Jurkat, Clone E6-1 (cell line): ENCODE measurements at regions not wholly inside any gene's neighbourhood (a gene's known extent, or its start where the extent isn't known, plus 50 kb on each side); places are given as distances from the start of the nearest gene placed in this dataset.
"Not testable (repeated sequence)": the region's sequence is repeated elsewhere in the genome, so short reads cannot be mapped to it uniquely, and the experiment has no call there.

ENCODE experiments used
- DNase-seq: peaks from one replicate; pipeline ENCODE4 v3.0.0-alpha.2; 2011; ENCODE audit warnings: low read depth, low spot score
- H3K4me3 ChIP-seq: 2 replicates; pipeline ENCODE4 v1.5.1; 2011; ENCODE audit warnings: mild to moderate bottlenecking, low read length, control low read depth, moderate library complexity

- H3K4me3 ChIP-seq = no peak overlapping the region
Observed at GRCh38 chr12:66733321-66733720, 54.4 kb upstream of the GRIP1 start.

GRCh38 chr12:66733839-66734238 lies 55.0 kb upstream of the GRIP1 start:
- H3K4me3 ChIP-seq = no peak overlapping the region
- DNase-seq = no peak

More at GRCh38 chr12:66733321-66733720, 54.4 kb upstream of the GRIP1 start:
- no peak for DNase-seq

- DNase-seq = no peak
Observed at GRCh38 chr12:66735275-66735674, 56.4 kb upstream of the GRIP1 start.

GRCh38 chr12:66736931-66737330 lies 58.1 kb upstream of the GRIP1 start:
- H3K4me3 ChIP-seq = no peak overlapping the region
- no peak for DNase-seq

More at GRCh38 chr12:66735275-66735674, 56.4 kb upstream of the GRIP1 start:
- no peak overlapping the region for H3K4me3 ChIP-seq

GRCh38 chr12:66739266-66739665 lies 60.4 kb upstream of the GRIP1 start:
- DNase-seq = no peak
- no peak overlapping the region for H3K4me3 ChIP-seq

- H3K4me3 ChIP-seq = no peak overlapping the region
- no peak for DNase-seq
Observed at GRCh38 chr12:66739940-66740651, 61.2 kb upstream of the GRIP1 start.

GRCh38 chr12:66740732-66741131 lies 61.9 kb upstream of the GRIP1 start:
- DNase-seq = no peak
- no peak overlapping the region for H3K4me3 ChIP-seq

- H3K4me3 ChIP-seq = no peak overlapping the region
Observed at GRCh38 chr12:66741919-66742318, 63.0 kb upstream of the GRIP1 start.

GRCh38 chr12:66742508-66743367 lies 63.9 kb upstream of the GRIP1 start:
- DNase-seq = no peak
- H3K4me3 ChIP-seq = no peak overlapping the region

More at GRCh38 chr12:66741919-66742318, 63.0 kb upstream of the GRIP1 start:
- DNase-seq = no peak

GRCh38 chr12:66744461-66744860 lies 65.6 kb upstream of the GRIP1 start:
- H3K4me3 ChIP-seq = no peak overlapping the region
- no peak for DNase-seq

GRCh38 chr12:66744956-66745383 lies 66.1 kb upstream of the GRIP1 start:
- no peak overlapping the region for H3K4me3 ChIP-seq
- no peak for DNase-seq

- H3K4me3 ChIP-seq = no peak overlapping the region
- no peak for DNase-seq
Observed at GRCh38 chr12:66746489-66747201, 67.8 kb upstream of the GRIP1 start.

- no peak overlapping the region for H3K4me3 ChIP-seq
- DNase-seq = no peak
Observed at GRCh38 chr12:66751432-66752113, 72.7 kb upstream of the GRIP1 start.

GRCh38 chr12:66753810-66754209 lies 74.9 kb upstream of the GRIP1 start:
- DNase-seq = no peak

GRCh38 chr12:66755727-66756395 lies 77.0 kb upstream of the GRIP1 start:
- DNase-seq = no peak
- no peak overlapping the region for H3K4me3 ChIP-seq

More at GRCh38 chr12:66753810-66754209, 74.9 kb upstream of the GRIP1 start:
- no peak overlapping the region for H3K4me3 ChIP-seq

GRCh38 chr12:66756631-66757030 lies 77.8 kb upstream of the GRIP1 start:
- no peak for DNase-seq
- H3K4me3 ChIP-seq = no peak overlapping the region

GRCh38 chr12:66760122-66760521 lies 81.2 kb upstream of the GRIP1 start:
- not testable (repeated sequence) for DNase-seq

GRCh38 chr12:66763467-66763866 lies 84.6 kb upstream of the GRIP1 start:
- DNase-seq = no peak
- no peak overlapping the region for H3K4me3 ChIP-seq

More at GRCh38 chr12:66760122-66760521, 81.2 kb upstream of the GRIP1 start:
- H3K4me3 ChIP-seq = not testable (repeated sequence)
